ENCODE measurements at regions not wholly inside any gene's neighbourhood (a gene's known extent, or its start where the extent isn't known, plus 50 kb on each side); places are given as distances from the start of the nearest gene placed in this dataset.

DNA sequence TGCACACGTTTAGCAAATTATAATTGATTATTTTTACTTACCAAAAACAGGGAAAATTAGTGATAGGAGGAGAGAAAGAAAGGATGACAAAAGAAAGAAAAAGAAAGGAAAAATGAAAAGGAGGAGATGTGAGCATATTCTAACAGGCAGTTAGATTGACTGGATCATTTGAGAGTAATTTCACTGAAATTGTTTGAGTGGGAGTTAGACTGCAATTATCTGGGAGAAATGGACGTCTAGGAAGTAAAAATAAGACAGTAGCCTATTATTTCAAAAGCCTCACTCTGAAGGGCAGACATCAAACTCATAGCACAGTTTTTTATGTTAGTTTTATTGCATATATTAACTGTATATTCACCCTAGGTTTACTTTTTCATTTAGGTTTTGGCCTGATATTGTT, 272.8 kb upstream of the POU1F1 start:
- no peaks in the 10 kb centered on the region for H3K27me3 ChIP-seq (ENCODE audit: control insufficient read depth in 2 of 2, insufficient read depth in 2 of 2, low read length in 2 of 2)
- in situ Hi-C loops (cut with MboI) = no loop called here
- CTCF ChIA-PET (ENCODE audit: low intra/inter-chr PET ratio) = no interaction called here
- BruUV-seq (replicated peaks) = no TSS peak
- POLR2A ChIA-PET = no interaction called here
- no peak overlapping the region for H3K9ac ChIP-seq (ENCODE audit: insufficient read depth in 1 of 2, low read depth in 2 of 2, low read length in 2 of 2)
- intact Hi-C loops (cut with micrococcal nuclease) = no loop called here
- 0 out of 2 replicates have a peak, but pooled peaks cover 3% of the 10 kb centered on the region for H3K9me3 ChIP-seq (replicated peaks; ENCODE audit: control insufficient read depth, insufficient read depth, low read depth, low read length)
- no peaks in the 10 kb centered on the region for H3K4me1 ChIP-seq (replicated peaks in 1 of 2; ENCODE audit: control insufficient read depth in 2 of 2, insufficient read depth in 2 of 2, low read length in 2 of 2)
- no peaks in the 10 kb centered on the region for H3K36me3 ChIP-seq (ENCODE audit: control insufficient read depth, insufficient read depth, low read length)
- H4K20me1 ChIP-seq (replicated peaks; ENCODE audit: control insufficient read depth, insufficient read depth, low read length) = no peaks in the 10 kb centered on the region
- no peaks in the 10 kb centered on the region for H3K79me2 ChIP-seq (ENCODE audit: control insufficient read depth, insufficient read depth, low read length)
- H3K4me3 ChIP-seq = no peak overlapping the region
- no peaks in the 10 kb centered on the region for H3K9me1 ChIP-seq (ENCODE audit: control insufficient read depth, insufficient read depth, low read length)
- TF ChIP-seq, protein P1, sequence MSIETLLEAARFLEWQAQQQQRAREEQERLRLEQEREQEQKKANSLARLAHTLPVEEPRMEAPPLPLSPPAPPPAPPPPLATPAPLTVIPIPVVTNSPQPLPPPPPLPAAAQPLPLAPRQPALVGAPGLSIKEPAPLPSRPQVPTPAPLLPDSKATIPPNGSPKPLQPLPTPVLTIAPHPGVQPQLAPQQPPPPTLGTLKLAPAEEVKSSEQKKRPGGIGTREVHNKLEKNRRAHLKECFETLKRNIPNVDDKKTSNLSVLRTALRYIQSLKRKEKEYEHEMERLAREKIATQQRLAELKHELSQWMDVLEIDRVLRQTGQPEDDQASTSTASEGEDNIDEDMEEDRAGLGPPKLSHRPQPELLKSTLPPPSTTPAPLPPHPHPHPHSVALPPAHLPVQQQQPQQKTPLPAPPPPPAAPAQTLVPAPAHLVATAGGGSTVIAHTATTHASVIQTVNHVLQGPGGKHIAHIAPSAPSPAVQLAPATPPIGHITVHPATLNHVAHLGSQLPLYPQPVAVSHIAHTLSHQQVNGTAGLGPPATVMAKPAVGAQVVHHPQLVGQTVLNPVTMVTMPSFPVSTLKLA (conservative IDR thresholded peaks at IDR 0.05) = no peak
- TF ChIP-seq ZNF217 (CRISPR knock-in tag; IDR thresholded peaks at IDR 0.05) = no peak
- DNase-seq (ENCODE audit: extremely low read depth in 1 of 4, low spot score in 3 of 4) (no peak), ATAC-seq (no peak), FAIRE-seq (no peak)
- WGBS (ENCODE audit: insufficient coverage, low coverage, missing lambda C conversion rate) = 7% methylated on average over 2 of the region's 2 CpGs
- no peak overlapping the region for H3K4me2 ChIP-seq (ENCODE audit: insufficient read depth, low read length)
- no peak overlapping the region for H2AFZ ChIP-seq (ENCODE audit: low read depth, low read length)
- H3K27ac ChIP-seq (ENCODE audit: extremely low read depth, low read depth, low read length) = no peak overlapping the region

DNA sequence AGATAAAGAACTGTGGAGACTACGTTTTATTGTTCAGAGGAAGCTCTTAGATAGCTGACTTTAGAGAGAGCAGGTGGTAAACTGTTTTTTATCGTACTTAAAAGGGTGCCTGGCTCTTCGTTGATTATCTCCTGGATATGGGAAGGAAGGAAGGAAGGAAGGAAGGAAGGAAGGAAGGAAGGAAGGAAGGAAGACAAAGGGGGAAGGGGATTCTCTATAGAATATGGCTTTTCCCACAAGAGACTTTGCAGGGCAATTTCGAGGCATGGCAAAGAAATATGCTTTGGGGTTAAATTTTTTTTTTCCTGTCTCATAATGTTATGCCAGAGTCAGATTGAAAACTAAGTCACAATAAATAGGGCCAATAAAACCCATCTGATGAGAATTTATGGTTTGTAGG, 271.9 kb upstream of the POU1F1 start:
- Histone ChIP-seq H3K4me1 (replicated peaks in 1 of 2; ENCODE audit: control insufficient read depth in 2 of 2, insufficient read depth in 2 of 2, low read length in 2 of 2) (no peaks in the 10 kb centered on the region), H3K9me3 (replicated peaks; ENCODE audit: control insufficient read depth, insufficient read depth, low read depth, low read length) (0 out of 2 replicates have a peak, but pooled peaks cover 3% of the 10 kb centered on the region), H3K79me2 (ENCODE audit: control insufficient read depth, insufficient read depth, low read length) (no peaks in the 10 kb centered on the region), H3K9me1 (ENCODE audit: control insufficient read depth, insufficient read depth, low read length) (no peaks in the 10 kb centered on the region), H3K4me3 (no peak overlapping the region), H3K27ac (ENCODE audit: extremely low read depth, low read depth, low read length) (no peak overlapping the region), H3K36me3 (ENCODE audit: control insufficient read depth, insufficient read depth, low read length) (no peaks in the 10 kb centered on the region), H3K27me3 (ENCODE audit: control insufficient read depth in 2 of 2, insufficient read depth in 2 of 2, low read length in 2 of 2) (no peaks in the 10 kb centered on the region), H4K20me1 (replicated peaks; ENCODE audit: control insufficient read depth, insufficient read depth, low read length) (no peaks in the 10 kb centered on the region), H3K4me2 (ENCODE audit: insufficient read depth, low read length) (no peak overlapping the region), H3K9ac (ENCODE audit: insufficient read depth in 1 of 2, low read depth in 2 of 2, low read length in 2 of 2) (no peak overlapping the region), H2AFZ (ENCODE audit: low read depth, low read length) (no peak overlapping the region)
- ATAC-seq (no peak), FAIRE-seq (no peak), DNase-seq (ENCODE audit: extremely low read depth in 1 of 4, low spot score in 3 of 4) (no peak)
- ChIA-PET POLR2A (no interaction called here), CTCF (ENCODE audit: low intra/inter-chr PET ratio) (no interaction called here)
- WGBS (ENCODE audit: insufficient coverage, low coverage, missing lambda C conversion rate) = 14% methylated on average over 3 of the region's 4 CpGs
- no TSS peak for BruUV-seq (replicated peaks)
- in situ Hi-C loops (cut with MboI) = no loop called here
- intact Hi-C loops (cut with micrococcal nuclease) = no loop called here
- TF ChIP-seq TCFL5 (CRISPR knock-in tag; conservative IDR thresholded peaks at IDR 0.05) (no peak), SREBF1 (IDR thresholded peaks at IDR 0.05; ENCODE audit: borderline replicate concordance, low read depth, low read length) (no peak), IFI16 (CRISPR knock-in tag; IDR thresholded peaks at IDR 0.05) (no peak), TCF7 (IDR thresholded peaks at IDR 0.05; ENCODE audit: borderline replicate concordance) (no peak), ZNF224 (CRISPR knock-in tag; IDR thresholded peaks at IDR 0.05) (no peak), SMARCB1 (IDR thresholded peaks at IDR 0.05; ENCODE audit: insufficient read length, low read depth) (no peak), ILK (tag; IDR thresholded peaks at IDR 0.05; ENCODE audit: borderline replicate concordance, low read depth) (no peak), ARHGAP35 (IDR thresholded peaks at IDR 0.05; ENCODE audit: partially characterized antibody) (no peak)
- TF ChIP-seq, protein P2, sequence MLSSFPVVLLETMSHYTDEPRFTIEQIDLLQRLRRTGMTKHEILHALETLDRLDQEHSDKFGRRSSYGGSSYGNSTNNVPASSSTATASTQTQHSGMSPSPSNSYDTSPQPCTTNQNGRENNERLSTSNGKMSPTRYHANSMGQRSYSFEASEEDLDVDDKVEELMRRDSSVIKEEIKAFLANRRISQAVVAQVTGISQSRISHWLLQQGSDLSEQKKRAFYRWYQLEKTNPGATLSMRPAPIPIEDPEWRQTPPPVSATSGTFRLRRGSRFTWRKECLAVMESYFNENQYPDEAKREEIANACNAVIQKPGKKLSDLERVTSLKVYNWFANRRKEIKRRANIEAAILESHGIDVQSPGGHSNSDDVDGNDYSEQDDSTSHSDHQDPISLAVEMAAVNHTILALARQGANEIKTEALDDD (IDR thresholded peaks at IDR 0.05) = no peak
- TF ChIP-seq, protein P3, sequence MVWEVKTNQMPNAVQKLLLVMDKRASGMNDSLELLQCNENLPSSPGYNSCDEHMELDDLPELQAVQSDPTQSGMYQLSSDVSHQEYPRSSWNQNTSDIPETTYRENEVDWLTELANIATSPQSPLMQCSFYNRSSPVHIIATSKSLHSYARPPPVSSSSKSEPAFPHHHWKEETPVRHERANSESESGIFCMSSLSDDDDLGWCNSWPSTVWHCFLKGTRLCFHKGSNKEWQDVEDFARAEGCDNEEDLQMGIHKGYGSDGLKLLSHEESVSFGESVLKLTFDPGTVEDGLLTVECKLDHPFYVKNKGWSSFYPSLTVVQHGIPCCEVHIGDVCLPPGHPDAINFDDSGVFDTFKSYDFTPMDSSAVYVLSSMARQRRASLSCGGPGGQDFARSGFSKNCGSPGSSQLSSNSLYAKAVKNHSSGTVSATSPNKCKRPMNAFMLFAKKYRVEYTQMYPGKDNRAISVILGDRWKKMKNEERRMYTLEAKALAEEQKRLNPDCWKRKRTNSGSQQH (CRISPR knock-in tag; IDR thresholded peaks at IDR 0.05) = no peak
- TF ChIP-seq, protein P4, sequence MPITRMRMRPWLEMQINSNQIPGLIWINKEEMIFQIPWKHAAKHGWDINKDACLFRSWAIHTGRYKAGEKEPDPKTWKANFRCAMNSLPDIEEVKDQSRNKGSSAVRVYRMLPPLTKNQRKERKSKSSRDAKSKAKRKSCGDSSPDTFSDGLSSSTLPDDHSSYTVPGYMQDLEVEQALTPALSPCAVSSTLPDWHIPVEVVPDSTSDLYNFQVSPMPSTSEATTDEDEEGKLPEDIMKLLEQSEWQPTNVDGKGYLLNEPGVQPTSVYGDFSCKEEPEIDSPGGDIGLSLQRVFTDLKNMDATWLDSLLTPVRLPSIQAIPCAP (CRISPR knock-in tag; IDR thresholded peaks at IDR 0.05; ENCODE audit: borderline replicate concordance) = no peak
